ENCODE measurements at regions not wholly inside any gene's neighbourhood (a gene's known extent, or its start where the extent isn't known, plus 50 kb on each side); places are given as distances from the start of the nearest gene placed in this dataset.
"Not testable (repeated sequence)": the region's sequence is repeated elsewhere in the genome, so short reads cannot be mapped to it uniquely, and the experiment has no call there.

GRCh38 chr13:107941345-107942029 lies 273.8 kb downstream of the LIG4 start:
- no peak for FAIRE-seq
- H3K27ac ChIP-seq (ENCODE audit: low read depth in 1 of 3, low read length in 2 of 3): no peak overlapping the region
- 40 to 70% (median 43%) methylated on average over 2 of the region's 2 CpGs for WGBS, 3 donors

GRCh38 chr13:107937848-107938247 lies 277.5 kb downstream of the LIG4 start:
- H3K36me3 ChIP-seq (ENCODE audit: control insufficient read depth in 3 of 3, insufficient read depth in 2 of 3, low read depth in 1 of 3, low read length in 3 of 3): no peaks in the 10 kb centered on the region
- no peak overlapping the region for H3K27ac ChIP-seq (ENCODE audit: low read depth in 1 of 3, low read length in 2 of 3)
- no peak overlapping the region for H3K4me3 ChIP-seq (ENCODE audit: low read depth in 1 of 3, low read length in 3 of 3)
- H3K9me3 ChIP-seq (ENCODE audit: control insufficient read depth in 2 of 2, insufficient read depth in 1 of 2, low read depth in 1 of 2, low read length in 1 of 2): no peaks in the 10 kb centered on the region
- H3K27me3 ChIP-seq (ENCODE audit: control insufficient read depth in 3 of 3, insufficient read depth in 3 of 3, low read length in 3 of 3): no peaks in the 10 kb centered on the region
- FAIRE-seq (no peak), DNase-seq (no peak)
- WGBS, 3 donors: 80 to 84% (median 82%) methylated on average over 2 of the region's 2 CpGs
- peaks cover 0 to 5% (median 0%) of the 10 kb centered on the region in 3 donors for H3K4me1 ChIP-seq (ENCODE audit: control insufficient read depth in 3 of 3, insufficient read depth in 2 of 3, low read depth in 1 of 3, low read length in 2 of 3)

More at GRCh38 chr13:107941345-107942029, 273.8 kb downstream of the LIG4 start:
- H3K9me3 ChIP-seq (ENCODE audit: control insufficient read depth in 2 of 2, insufficient read depth in 1 of 2, low read depth in 1 of 2, low read length in 1 of 2): no peaks in the 10 kb centered on the region
- no peaks in the 10 kb centered on the region for H3K27me3 ChIP-seq (ENCODE audit: control insufficient read depth in 3 of 3, insufficient read depth in 3 of 3, low read length in 3 of 3)
- no peak overlapping the region for H3K4me3 ChIP-seq (ENCODE audit: low read depth in 1 of 3, low read length in 3 of 3)
- no peak for DNase-seq
- peaks cover 0 to 5% (median 0%) of the 10 kb centered on the region in 3 donors for H3K4me1 ChIP-seq (ENCODE audit: control insufficient read depth in 3 of 3, insufficient read depth in 2 of 3, low read depth in 1 of 3, low read length in 2 of 3)
- no peaks in the 10 kb centered on the region for H3K36me3 ChIP-seq (ENCODE audit: control insufficient read depth in 3 of 3, insufficient read depth in 2 of 3, low read depth in 1 of 3, low read length in 3 of 3)

- FAIRE-seq: no peak
- Histone ChIP-seq H3K9me3 (ENCODE audit: control insufficient read depth in 2 of 2, insufficient read depth in 1 of 2, low read depth in 1 of 2, low read length in 1 of 2) (no peaks in the 10 kb centered on the region), H3K36me3 (ENCODE audit: control insufficient read depth in 3 of 3, insufficient read depth in 2 of 3, low read depth in 1 of 3, low read length in 3 of 3) (no peaks in the 10 kb centered on the region), H3K4me3 (ENCODE audit: low read depth in 1 of 3, low read length in 3 of 3) (no peak overlapping the region), H3K27ac (ENCODE audit: low read depth in 1 of 3, low read length in 2 of 3) (no peak overlapping the region), H3K4me1 (ENCODE audit: control insufficient read depth in 3 of 3, insufficient read depth in 2 of 3, low read depth in 1 of 3, low read length in 2 of 3) (no peaks in the 10 kb centered on the region), H3K27me3 (ENCODE audit: control insufficient read depth in 3 of 3, insufficient read depth in 3 of 3, low read length in 3 of 3) (no peaks in the 10 kb centered on the region)
- 81 to 90% (median 81%) methylated on average over 4 of the region's 4 CpGs for WGBS, 3 donors
- DNase-seq: no peak
Measured at GRCh38 chr13:107931056-107931455, 284.3 kb downstream of the LIG4 start.

- FAIRE-seq: no peak
- no peaks in the 10 kb centered on the region for H3K4me1 ChIP-seq (ENCODE audit: control insufficient read depth in 3 of 3, insufficient read depth in 2 of 3, low read depth in 1 of 3, low read length in 2 of 3)
- DNase-seq: no peak
- H3K4me3 ChIP-seq (ENCODE audit: low read depth in 1 of 3, low read length in 3 of 3): no peak overlapping the region
- no peaks in the 10 kb centered on the region for H3K9me3 ChIP-seq (ENCODE audit: control insufficient read depth in 2 of 2, insufficient read depth in 1 of 2, low read depth in 1 of 2, low read length in 1 of 2)
- no peak overlapping the region for H3K27ac ChIP-seq (ENCODE audit: low read depth in 1 of 3, low read length in 2 of 3)
- no peaks in the 10 kb centered on the region for H3K36me3 ChIP-seq (ENCODE audit: control insufficient read depth in 3 of 3, insufficient read depth in 2 of 3, low read depth in 1 of 3, low read length in 3 of 3)
- WGBS, 3 donors: 91 to 94% (median 93%) methylated on average over 3 of the region's 3 CpGs
- H3K27me3 ChIP-seq (ENCODE audit: control insufficient read depth in 3 of 3, insufficient read depth in 3 of 3, low read length in 3 of 3): no peaks in the 10 kb centered on the region
Measured at GRCh38 chr13:107928762-107929161, 286.6 kb downstream of the LIG4 start.

- no peak for FAIRE-seq
- no peak for DNase-seq
- 87 to 95% (median 93%) methylated on average over 4 of the region's 4 CpGs for WGBS, 3 donors
- Histone ChIP-seq H3K27ac (ENCODE audit: low read depth in 1 of 3, low read length in 2 of 3) (no peak overlapping the region), H3K4me3 (ENCODE audit: low read depth in 1 of 3, low read length in 3 of 3) (no peak overlapping the region), H3K36me3 (ENCODE audit: control insufficient read depth in 3 of 3, insufficient read depth in 2 of 3, low read depth in 1 of 3, low read length in 3 of 3) (no peaks in the 10 kb centered on the region), H3K9me3 (ENCODE audit: control insufficient read depth in 2 of 2, insufficient read depth in 1 of 2, low read depth in 1 of 2, low read length in 1 of 2) (no peaks in the 10 kb centered on the region), H3K4me1 (ENCODE audit: control insufficient read depth in 3 of 3, insufficient read depth in 2 of 3, low read depth in 1 of 3, low read length in 2 of 3) (no peaks in the 10 kb centered on the region), H3K27me3 (ENCODE audit: control insufficient read depth in 3 of 3, insufficient read depth in 3 of 3, low read length in 3 of 3) (no peaks in the 10 kb centered on the region)
Measured at GRCh38 chr13:107927557-107927956, 287.8 kb downstream of the LIG4 start.

- not testable (repeated sequence) for H3K4me3 ChIP-seq (ENCODE audit: low read depth in 1 of 3, low read length in 3 of 3); DNase-seq; H3K27ac ChIP-seq (ENCODE audit: low read depth in 1 of 3, low read length in 2 of 3); H3K36me3 ChIP-seq (ENCODE audit: control insufficient read depth in 3 of 3, insufficient read depth in 2 of 3, low read depth in 1 of 3, low read length in 3 of 3); H3K9me3 ChIP-seq (ENCODE audit: control insufficient read depth in 2 of 2, insufficient read depth in 1 of 2, low read depth in 1 of 2, low read length in 1 of 2); H3K27me3 ChIP-seq (ENCODE audit: control insufficient read depth in 3 of 3, insufficient read depth in 3 of 3, low read length in 3 of 3); H3K4me1 ChIP-seq (ENCODE audit: control insufficient read depth in 3 of 3, insufficient read depth in 2 of 3, low read depth in 1 of 3, low read length in 2 of 3); FAIRE-seq
- 73 to 81% (median 75%) methylated on average over 2 to 12 of the region's 12 CpGs for WGBS, 3 donors
Measured at GRCh38 chr13:107926515-107926914, 288.8 kb downstream of the LIG4 start.

- WGBS, 3 donors: 0% methylated on average over 1 of the region's 1 CpG
- not testable (repeated sequence) for H3K4me1 ChIP-seq (ENCODE audit: control insufficient read depth in 3 of 3, insufficient read depth in 2 of 3, low read depth in 1 of 3, low read length in 2 of 3); DNase-seq; H3K27ac ChIP-seq (ENCODE audit: low read depth in 1 of 3, low read length in 2 of 3); H3K36me3 ChIP-seq (ENCODE audit: control insufficient read depth in 3 of 3, insufficient read depth in 2 of 3, low read depth in 1 of 3, low read length in 3 of 3); FAIRE-seq; H3K27me3 ChIP-seq (ENCODE audit: control insufficient read depth in 3 of 3, insufficient read depth in 3 of 3, low read length in 3 of 3); H3K9me3 ChIP-seq (ENCODE audit: control insufficient read depth in 2 of 2, insufficient read depth in 1 of 2, low read depth in 1 of 2, low read length in 1 of 2); H3K4me3 ChIP-seq (ENCODE audit: low read depth in 1 of 3, low read length in 3 of 3)
Measured at GRCh38 chr13:107916902-107917301, 298.4 kb downstream of the LIG4 start.

- Histone ChIP-seq H3K27me3 (ENCODE audit: control insufficient read depth in 3 of 3, insufficient read depth in 3 of 3, low read length in 3 of 3) (no peaks in the 10 kb centered on the region), H3K36me3 (ENCODE audit: control insufficient read depth in 3 of 3, insufficient read depth in 2 of 3, low read depth in 1 of 3, low read length in 3 of 3) (no peaks in the 10 kb centered on the region), H3K27ac (ENCODE audit: low read depth in 1 of 3, low read length in 2 of 3) (no peak overlapping the region), H3K9me3 (ENCODE audit: control insufficient read depth in 2 of 2, insufficient read depth in 1 of 2, low read depth in 1 of 2, low read length in 1 of 2) (no peaks in the 10 kb centered on the region), H3K4me3 (ENCODE audit: low read depth in 1 of 3, low read length in 3 of 3) (no peak overlapping the region), H3K4me1 (ENCODE audit: control insufficient read depth in 3 of 3, insufficient read depth in 2 of 3, low read depth in 1 of 3, low read length in 2 of 3) (no peaks in the 10 kb centered on the region)
- no peak for FAIRE-seq
- no peak for DNase-seq
- WGBS, 3 donors: 66 to 71% (median 67%) methylated on average over 2 of the region's 2 CpGs
Measured at GRCh38 chr13:107912745-107913144, 302.6 kb downstream of the LIG4 start.
